Left lung (tissue), 4 donors: ENCODE measurements at regions not wholly inside any gene's neighbourhood (a gene's known extent, or its start where the extent isn't known, plus 50 kb on each side); places are given as distances from the start of the nearest gene placed in this dataset.

Experiments used
- ATAC-seq: fragments of 200-7000 bp; cut with Tn5 transposase; one replicate; pipeline ENCODE4 v1.9.1; 2020; ENCODE audit warnings: moderate library complexity
- DNase-seq, 4 donors: peaks; one replicate each; pipeline ENCODE4 v3.0.0-alpha.2; 2013 to 2020
- H3K27ac ChIP-seq, 2 donors: fragments of 200-600 bp; sonication (generic) in 1 of 2; one replicate each; pipeline versions ENCODE4 v1.5.0 to v1.8.0; 2020 to 2021
- H3K27me3 ChIP-seq, 2 donors: fragments of 200-600 bp; sonication (generic) in 1 of 2; one replicate each; pipeline versions ENCODE4 v1.5.0 to v1.8.0; 2020 to 2021
- H3K36me3 ChIP-seq, 2 donors: fragments of 200-600 bp; sonication (generic) in 1 of 2; one replicate each; pipeline versions ENCODE4 v1.5.0 to v1.8.0; 2020 to 2021
- H3K4me1 ChIP-seq, 2 donors: fragments of 200-600 bp; one replicate each; pipeline ENCODE4 v1.8.0; 2021
- H3K4me3 ChIP-seq, 2 donors: fragments of 200-600 bp; sonication (generic) in 1 of 2; one replicate each; pipeline versions ENCODE4 v1.5.0 to v1.8.0; 2020 to 2021; ENCODE audit warnings: mild to moderate bottlenecking in 1 of 2
- H3K9me3 ChIP-seq, 2 donors: fragments of 200-600 bp; sonication (generic) in 1 of 2; one replicate each; pipeline versions ENCODE4 v1.5.0 to v1.8.0; 2020 to 2021
- CTCF ChIP-seq, 2 donors: fragments of 200-600 bp; sonication (generic) in 1 of 2; IDR thresholded peaks; one replicate each; pipeline versions ENCODE4 v1.5.0 to v1.8.0; 2021; ENCODE audit warnings: antibody characterized with exemption in 2 of 2
- intact Hi-C, 2 donors: fragments of 100-400 bp; cut with DNase I; formaldehyde crosslinking; loops; one replicate each; pipeline versions ENCODE4 v1.11.2 to v1.14.2; 2022
- donor health status: DM: no; HTN: yes; CAD: no.
- donor health status: DM: no; HTN: no; CAD: no.

GRCh38 chr11:90911192-90911591, 688.3 kb upstream of the CHORDC1 start:
- ATAC-seq (no peak), DNase-seq (no peak)
- no peaks in the 10 kb centered on the region for H3K9me3 ChIP-seq
- H3K36me3 ChIP-seq = no peaks in the 10 kb centered on the region
- intact Hi-C loops = no loop called here
- TF ChIP-seq CTCF (IDR thresholded peaks at IDR 0.05) = no peak
- H3K27me3 ChIP-seq = no peaks in the 10 kb centered on the region
- H3K4me3 ChIP-seq = no peak overlapping the region
- no peak overlapping the region for H3K27ac ChIP-seq
- H3K4me1 ChIP-seq = no peaks in the 10 kb centered on the region

- no peak for ATAC-seq
- intact Hi-C loops = no loop called here
- Histone ChIP-seq H3K27me3 (no peaks in the 10 kb centered on the region), H3K4me1 (no peaks in the 10 kb centered on the region), H3K27ac (no peak overlapping the region), H3K36me3 (no peaks in the 10 kb centered on the region), H3K4me3 (no peak overlapping the region), H3K9me3 (no peaks in the 10 kb centered on the region)
- TF ChIP-seq CTCF (IDR thresholded peaks at IDR 0.05) = no peak
- no peak for DNase-seq
These were observed 685.2 kb upstream of the CHORDC1 start for GRCh38 chr11:90908074-90908473.

GRCh38 chr11:90895850-90896249, 673.0 kb upstream of the CHORDC1 start:
- TF ChIP-seq CTCF (IDR thresholded peaks at IDR 0.05) = no peak
- intact Hi-C loops = no loop called here
- DNase-seq = no peak

GRCh38 chr11:90890347-90890746, 667.5 kb upstream of the CHORDC1 start:
- DNase-seq = no peak
- Histone ChIP-seq H3K27me3 (no peaks in the 10 kb centered on the region), H3K9me3 (no peaks in the 10 kb centered on the region), H3K4me1 (no peaks in the 10 kb centered on the region), H3K36me3 (no peaks in the 10 kb centered on the region), H3K4me3 (no peak overlapping the region), H3K27ac (no peak overlapping the region)
- intact Hi-C loops = no loop called here
- TF ChIP-seq CTCF (IDR thresholded peaks at IDR 0.05) = no peak
- no peak for ATAC-seq

More at GRCh38 chr11:90895850-90896249, 673.0 kb upstream of the CHORDC1 start:
- H3K9me3 ChIP-seq = no peaks in the 10 kb centered on the region
- H3K27ac ChIP-seq = no peak overlapping the region
- ATAC-seq = no peak
- no peaks in the 10 kb centered on the region for H3K36me3 ChIP-seq
- H3K4me1 ChIP-seq = no peaks in the 10 kb centered on the region
- H3K4me3 ChIP-seq = no peak overlapping the region
- H3K27me3 ChIP-seq = no peaks in the 10 kb centered on the region

GRCh38 chr11:90884181-90884580, 661.3 kb upstream of the CHORDC1 start:
- Histone ChIP-seq H3K36me3 (no peaks in the 10 kb centered on the region), H3K27ac (no peak overlapping the region), H3K4me1 (no peaks in the 10 kb centered on the region), H3K9me3 (peaks cover 0 to 5% of the 10 kb centered on the region in 2 donors), H3K4me3 (no peak overlapping the region), H3K27me3 (no peaks in the 10 kb centered on the region)
- TF ChIP-seq CTCF (IDR thresholded peaks at IDR 0.05) = no peak
- DNase-seq (no peak), ATAC-seq (no peak)
- intact Hi-C loops = no loop called here
